Hematopoietic multipotent progenitor cell treated with erythropoietin and hydrocortisone succinate and interleukin-3 and kit ligand, for 6 days (in vitro differentiated cells): ENCODE measurements at regions not wholly inside any gene's neighbourhood (a gene's known extent, or its start where the extent isn't known, plus 50 kb on each side); places are given as distances from the start of the nearest gene placed in this dataset.
A peak's percentile ranks its signal among the peaks of the same experiment; 100 is the strongest.
"Not testable (repeated sequence)": the region's sequence is repeated elsewhere in the genome, so short reads cannot be mapped to it uniquely, and the experiment has no call there.

ENCODE experiments used
- DNase-seq: peaks from one replicate; pipeline ENCODE4 v3.0.0-alpha.2; 2015

DNA sequence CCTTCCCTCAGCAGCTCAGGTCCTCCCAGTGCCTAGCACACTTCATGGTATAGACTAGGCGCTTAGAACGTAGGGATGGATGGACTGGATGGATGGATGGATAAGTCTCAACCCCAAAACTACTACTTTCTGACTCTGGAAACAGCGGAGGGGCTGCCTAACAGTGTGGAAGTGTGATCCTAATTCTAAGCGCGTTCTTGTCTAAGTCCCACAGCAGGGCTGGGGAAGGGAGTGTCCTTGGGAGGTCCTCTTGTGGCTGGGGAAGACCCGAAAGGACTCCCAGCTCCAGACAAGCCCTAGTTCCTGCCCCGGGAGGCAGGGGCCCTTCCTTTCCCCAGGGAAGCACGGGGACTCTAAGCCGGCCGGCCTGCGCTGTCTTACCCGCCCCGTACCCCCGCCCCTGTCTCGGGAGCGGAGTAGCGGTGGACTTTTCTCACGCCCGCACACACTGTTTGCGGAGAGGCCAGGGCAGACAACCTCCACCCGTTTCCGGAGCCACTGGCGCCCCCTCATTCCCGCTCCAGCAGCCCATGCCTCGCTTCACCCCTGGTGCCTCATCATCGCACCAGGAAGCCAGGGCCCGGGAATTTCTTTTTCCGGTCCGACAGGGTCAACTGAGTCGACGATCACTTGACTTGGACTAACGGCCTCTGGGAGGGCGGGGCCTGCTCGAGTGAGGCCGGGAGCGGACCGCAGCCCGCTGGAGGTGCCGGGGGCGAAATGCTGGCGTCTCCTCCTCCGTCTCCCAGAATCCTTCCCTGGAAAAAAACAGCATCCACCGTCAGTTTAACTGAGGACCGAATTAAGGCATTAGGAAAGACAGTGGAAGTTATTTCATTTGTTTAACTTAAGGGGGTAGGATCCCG, 133.3 kb downstream of the TBC1D2B start:
- peak; percentile 92 for DNase-seq

DNA sequence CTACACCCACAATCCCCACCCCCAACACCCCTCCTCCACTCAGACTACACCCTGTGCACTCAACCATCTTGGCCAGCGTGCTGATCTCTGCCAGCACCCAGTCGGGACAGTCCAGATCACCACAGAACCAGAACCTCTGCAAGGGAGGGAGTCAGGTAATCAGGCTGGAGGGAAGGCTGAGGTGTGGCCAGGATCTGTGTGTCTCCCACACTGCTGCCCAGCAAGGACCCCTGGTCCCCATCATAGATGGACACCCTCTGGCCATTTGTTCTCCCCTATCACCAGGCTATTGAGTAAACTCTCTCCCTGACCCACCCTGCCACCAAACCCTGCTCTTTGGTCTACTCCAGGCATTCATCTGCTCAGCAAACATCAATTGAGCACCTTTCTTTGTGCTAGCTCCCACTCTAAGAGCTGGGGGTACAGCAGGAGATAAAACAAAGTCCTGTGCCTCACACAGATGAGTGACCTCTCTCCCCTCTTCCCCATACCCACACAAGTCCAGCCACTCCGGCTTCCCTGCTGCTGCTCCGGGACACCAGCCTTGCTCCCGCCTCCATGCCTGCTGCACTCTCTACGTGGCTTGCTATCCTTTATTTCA, 134.8 kb downstream of the TBC1D2B start:
- no peak for DNase-seq

DNA sequence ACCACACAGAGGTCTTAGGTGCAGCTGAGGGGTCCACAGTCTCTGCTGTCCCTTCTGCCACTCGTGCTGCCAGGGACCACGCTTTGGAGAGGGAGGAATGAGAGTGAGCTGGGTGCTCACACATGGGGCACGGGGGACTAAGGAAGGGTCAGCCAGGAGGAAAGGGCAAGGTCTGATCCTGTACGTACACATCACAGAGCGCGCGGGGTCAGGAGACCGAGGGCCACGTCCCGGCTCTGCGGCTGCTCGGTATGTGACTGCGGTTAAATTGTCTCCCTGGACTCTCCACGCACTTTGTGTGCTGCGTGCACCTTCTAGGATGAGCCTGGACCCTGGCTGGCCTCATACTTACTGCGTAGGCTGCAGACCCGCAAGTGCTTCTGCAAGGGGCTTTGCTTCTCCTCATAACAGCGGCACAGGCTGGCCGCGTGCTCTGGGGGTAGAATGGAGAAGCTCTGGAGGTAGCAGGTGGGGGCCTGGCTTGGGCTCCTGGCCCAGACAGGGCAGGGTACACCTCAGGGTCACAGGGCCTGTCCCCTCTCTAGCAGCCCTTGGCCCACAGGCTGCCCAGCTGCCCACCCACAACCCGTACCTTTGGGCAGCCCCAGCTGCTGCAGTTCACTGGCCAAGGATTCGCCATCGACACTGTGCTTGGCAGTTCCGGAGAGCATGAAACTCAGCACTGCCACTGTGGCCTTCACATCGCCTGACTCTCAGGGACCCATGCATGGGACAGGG, 136.3 kb downstream of the TBC1D2B start:
- not testable (repeated sequence) for DNase-seq

DNA sequence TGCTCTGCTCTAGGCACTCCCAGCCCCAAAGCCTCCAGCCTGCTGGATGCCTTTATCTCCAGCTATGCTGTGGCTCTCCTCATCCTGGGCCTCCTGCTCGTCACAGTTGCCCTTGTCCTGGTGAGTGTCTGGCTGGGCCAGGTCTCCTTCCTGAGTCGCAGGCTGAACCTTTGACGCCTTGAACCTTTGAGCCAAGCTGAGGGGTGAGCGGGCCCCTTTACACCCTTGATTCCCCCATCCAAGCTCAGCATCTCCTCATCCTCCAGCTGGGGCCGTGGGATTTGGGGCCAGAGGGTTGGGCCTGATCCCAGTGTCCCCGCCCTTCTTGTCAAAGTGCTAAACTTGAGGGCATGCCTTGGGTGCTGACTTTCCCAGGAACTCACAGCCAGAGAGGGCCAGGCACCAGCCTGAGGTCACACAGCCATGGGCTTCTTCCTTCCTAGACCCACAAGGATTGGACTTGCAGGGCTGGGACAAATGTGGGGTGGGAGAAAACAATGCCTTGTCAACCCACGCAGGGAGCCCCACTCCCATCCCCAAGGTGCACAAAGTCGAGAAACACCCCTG, 137.0 kb downstream of the TBC1D2B start:
- DNase-seq = no peak

DNA sequence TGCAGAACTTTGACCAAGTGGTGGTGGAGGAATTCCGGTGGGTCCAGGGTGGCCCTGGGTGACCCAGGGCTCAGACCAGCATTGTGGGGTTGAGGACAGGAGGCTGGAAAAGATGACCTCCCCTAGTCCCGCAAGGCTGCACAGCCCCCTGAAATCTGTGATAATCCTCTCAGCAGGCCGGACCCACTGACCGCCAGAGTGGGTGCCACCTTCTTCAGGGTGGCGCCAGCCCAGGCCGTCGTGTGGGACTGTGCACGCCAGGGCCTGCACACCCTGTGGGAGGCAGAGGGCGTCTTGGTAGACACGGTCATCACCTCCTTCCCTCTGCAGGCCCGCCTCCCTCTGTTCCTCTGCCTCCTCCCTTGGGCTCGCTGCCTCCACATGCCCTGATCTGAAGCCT, 137.7 kb downstream of the TBC1D2B start:
- DNase-seq = no peak

DNA sequence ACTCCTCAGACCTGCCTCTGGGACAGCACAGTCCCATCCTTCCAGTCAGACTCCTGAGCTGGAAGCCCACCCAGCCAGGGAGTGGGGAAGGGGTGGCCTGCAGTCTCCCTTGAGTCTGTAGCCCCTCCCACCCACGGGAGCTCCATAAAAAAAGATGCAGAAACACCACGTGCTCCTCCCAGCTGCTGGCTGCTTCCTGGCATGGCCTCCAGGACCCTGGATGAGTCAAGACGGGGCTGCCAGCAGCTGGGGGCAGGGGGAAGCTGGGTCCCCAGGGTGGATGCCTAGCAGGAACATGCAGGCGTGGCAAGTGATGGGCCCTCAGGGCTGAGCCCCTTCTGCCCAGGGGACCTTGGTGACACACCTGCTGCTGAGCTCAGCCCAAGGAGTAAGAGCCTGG, 138.5 kb downstream of the TBC1D2B start:
- not testable (repeated sequence) for DNase-seq

DNA sequence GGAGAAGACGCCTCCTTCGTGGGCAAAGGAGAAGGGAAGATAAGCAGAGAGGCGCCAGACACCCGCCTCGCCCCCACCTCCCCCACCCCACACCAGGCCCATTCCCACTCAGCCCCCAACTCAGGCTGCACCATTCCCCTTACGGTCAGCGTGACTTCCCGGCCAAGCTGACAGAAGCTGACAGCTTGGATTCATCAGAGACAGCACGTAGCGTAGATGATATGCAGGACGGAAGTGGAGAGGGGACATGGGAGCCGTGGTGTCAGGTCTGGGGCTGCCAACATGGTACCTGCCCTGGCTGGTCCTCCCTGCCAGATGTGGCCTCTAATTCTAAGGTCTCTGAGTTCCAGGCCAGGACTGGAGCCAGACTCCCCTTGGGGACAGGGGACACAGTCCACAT, 139.0 kb downstream of the TBC1D2B start:
- not testable (repeated sequence) for DNase-seq

DNA sequence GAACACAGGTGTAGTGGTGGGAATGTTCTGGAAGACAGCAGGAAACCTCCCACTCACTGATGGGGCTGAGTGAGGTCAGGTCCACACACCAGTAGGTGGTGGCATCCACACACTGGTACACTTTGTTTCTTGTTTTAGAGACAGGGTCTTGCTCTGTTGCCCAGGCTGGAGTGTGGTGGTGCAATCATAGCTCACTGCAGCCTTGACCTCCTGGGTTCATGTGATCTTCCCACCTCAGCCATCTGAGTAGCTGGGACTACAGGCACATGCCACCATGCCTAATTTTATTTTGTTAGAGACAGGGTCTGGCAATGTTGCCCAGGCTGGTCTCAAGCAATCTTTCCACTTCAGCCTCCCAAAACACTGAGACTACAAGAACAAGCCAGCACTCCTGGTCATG, 140.9 kb downstream of the TBC1D2B start:
- not testable (repeated sequence) for DNase-seq

DNA sequence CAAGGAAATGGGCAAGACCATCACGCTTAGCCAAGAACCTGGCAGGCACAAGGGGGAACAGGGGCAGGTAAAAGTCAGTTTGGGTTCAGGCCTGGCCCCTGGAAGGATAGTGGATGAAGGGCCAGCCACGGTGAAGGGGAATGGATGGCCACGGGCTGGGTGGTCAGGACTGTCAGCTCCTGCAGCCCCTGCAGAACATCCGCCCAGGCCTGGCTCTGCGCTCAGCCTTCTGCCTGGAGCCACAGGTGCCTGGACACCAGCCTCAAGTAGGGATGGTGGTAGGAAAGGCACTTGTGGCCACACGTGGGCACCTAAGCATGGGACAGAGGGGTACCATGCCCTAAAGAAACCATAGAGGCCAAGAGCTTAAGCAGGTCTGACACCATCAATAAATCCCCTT, 143.0 kb downstream of the TBC1D2B start:
- DNase-seq = not testable (repeated sequence)

DNA sequence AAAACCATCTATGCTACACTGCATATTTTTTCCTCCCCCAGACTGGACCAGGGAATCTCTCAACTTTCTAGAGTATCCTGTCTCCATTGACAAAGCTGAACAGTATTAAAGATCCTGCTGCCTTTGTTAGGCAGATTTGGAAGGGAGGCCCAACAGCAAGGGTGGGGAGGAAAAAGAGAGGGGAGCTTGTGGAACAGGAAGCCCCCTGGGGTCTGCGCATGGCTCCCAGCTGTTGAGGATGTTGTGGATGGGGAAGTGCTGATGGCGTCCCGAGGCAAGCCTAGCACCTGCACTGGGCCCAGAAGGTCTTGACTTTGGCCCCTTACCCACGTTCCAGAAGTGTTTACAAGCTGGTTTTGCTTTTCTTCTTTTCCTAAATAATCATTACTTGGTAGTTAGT, 146.6 kb downstream of the TBC1D2B start:
- DNase-seq = not testable (repeated sequence)

DNA sequence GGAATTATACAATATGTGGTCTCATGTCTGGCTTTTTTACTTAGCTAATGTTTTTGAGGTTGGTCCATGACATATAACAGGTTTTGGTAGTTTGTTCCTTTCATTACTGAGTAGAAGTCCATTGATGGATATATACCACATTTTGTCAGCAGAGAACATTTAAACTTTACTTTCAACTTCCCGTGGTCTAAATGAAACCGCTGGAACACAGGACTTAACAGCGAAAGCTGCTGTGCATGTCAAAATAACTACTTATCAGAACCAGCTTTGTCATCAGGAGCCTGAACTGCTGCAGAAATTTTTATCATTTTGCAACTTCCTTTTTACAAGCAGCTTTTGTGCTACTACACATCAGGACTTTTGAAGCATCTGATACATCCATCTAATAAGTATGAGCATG, 147.0 kb downstream of the TBC1D2B start:
- DNase-seq = peak; percentile 49

DNA sequence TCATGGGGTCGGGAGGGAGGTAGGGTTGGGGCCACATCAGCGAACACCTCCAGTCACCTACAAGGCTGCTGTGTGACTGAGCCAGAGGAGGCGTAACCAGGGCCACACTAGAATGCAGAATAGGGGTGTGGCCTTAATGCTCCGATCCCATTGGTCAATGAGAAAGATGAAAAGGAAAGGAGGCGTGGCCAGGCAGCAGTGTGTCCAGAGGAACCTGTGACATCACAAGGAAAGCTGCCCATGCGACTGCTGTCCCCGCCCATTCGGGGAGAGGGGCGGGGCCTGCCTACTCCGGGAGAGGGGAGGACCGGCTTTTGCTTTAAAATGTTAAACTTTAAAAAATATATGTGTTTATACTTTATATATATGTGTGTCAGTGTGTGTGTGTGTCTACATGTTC, 150.7 kb downstream of the TBC1D2B start:
- peak; percentile 67 for DNase-seq

DNA sequence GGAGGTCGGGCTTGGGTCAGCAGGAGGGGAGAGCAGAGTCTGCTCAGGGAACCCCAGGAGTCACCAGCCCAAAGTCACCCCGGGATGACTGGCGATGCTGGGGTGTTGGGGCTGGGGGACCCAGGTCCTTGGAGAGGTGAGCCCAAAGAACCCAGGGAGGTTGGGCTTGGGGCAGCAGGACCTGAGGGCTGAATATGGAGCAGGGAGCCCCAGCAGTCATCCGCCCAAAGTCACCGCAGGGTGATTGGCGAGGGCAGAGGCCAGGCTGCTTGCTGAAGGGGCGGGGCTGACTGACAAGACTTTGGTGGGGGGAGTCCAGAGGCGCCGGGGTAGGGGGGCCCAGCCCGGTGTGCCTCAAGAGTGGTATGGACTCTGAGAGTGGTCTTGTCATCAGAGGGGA, 151.2 kb downstream of the TBC1D2B start:
- not testable (repeated sequence) for DNase-seq

DNA sequence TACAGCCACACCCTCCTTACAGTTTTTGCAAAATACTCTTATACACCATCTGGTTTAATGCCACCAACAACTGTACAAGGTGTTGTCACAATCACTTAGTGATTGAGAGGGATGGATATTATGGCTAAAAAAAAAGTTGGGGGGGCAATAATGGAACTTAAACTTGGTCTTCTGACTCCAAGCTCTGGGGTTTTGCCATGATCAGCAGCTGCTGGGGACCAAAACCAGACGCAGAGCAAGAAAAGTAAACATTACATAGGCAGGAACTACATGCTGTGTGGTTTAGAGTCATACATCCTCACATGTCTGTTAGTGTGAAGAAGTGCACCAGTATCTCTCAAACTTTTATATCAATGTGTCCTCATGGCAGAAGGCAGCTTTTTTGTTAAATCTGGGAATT, 152.4 kb downstream of the TBC1D2B start:
- not testable (repeated sequence) for DNase-seq

DNA sequence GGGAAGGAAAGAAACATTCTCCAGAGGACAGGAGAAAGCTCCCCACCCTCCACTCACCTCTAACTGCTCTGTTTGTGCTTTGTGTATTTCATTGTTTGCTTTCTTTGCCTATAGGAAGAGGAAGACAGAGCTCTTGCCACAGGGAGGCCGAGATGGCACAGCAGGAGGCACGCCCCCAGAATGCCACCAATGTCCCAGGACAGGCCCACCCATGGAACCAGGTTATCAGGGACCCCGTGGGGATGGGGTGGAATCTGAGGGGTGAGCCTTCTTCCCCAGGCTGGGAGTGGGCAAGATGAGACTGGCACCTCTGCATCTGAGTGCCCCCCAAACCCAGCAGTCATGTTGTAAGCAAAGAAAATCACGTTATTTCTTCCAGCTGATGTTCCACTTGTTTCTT, 155.8 kb downstream of the TBC1D2B start:
- DNase-seq = no peak

DNA sequence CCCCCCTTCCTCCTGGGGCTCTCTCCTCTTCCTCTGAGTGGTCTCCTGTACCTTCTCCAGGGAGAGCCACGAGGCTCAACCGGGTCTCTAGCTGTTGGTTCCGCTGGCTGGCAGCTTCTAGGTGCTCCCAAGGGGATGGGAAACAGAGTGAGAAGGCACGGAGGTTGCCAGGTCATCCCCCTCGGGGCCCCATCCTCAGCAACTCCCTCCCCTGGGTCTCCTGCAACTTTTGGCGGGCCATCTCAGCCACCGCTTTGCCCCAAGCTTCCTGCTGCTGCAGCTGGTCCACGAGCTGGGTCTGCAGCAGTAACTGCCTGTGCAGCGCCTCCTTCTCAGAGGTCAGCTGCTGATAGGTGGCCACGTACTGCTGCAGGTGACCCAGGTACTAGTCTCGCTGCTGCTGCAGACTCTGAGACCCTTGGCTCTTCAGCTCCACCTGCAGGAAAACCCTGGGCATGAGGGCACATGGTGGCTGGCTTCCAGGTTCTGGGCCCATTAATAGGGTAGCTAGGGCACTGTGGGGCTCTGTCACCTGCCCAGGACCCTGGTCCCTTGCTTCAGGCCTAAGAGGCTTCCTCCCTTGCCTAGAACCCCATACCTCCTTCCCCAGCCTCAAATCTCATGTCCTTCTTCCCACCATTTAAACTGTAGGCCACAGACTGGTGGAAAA, 160.4 kb downstream of the TBC1D2B start:
- not testable (repeated sequence) for DNase-seq

DNA sequence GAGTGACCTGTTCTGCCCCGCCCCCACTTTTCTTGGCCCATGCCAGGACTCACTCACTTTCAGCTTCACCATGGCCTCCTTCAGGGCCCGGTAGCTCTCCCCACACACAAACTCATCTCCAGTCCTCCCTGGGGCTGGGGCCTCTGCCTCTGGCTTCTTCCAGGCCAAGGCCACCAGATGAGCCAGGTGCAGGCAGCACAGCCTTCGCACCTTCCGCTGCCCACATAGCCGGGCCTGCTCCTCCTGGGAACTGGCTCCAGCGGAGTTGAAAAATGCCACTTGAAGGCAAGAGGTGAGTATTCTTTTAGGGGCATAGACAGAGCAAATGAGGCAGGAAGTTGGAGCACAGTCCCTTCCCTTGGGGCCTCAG, 161.6 kb downstream of the TBC1D2B start:
- DNase-seq = not testable (repeated sequence)

DNA sequence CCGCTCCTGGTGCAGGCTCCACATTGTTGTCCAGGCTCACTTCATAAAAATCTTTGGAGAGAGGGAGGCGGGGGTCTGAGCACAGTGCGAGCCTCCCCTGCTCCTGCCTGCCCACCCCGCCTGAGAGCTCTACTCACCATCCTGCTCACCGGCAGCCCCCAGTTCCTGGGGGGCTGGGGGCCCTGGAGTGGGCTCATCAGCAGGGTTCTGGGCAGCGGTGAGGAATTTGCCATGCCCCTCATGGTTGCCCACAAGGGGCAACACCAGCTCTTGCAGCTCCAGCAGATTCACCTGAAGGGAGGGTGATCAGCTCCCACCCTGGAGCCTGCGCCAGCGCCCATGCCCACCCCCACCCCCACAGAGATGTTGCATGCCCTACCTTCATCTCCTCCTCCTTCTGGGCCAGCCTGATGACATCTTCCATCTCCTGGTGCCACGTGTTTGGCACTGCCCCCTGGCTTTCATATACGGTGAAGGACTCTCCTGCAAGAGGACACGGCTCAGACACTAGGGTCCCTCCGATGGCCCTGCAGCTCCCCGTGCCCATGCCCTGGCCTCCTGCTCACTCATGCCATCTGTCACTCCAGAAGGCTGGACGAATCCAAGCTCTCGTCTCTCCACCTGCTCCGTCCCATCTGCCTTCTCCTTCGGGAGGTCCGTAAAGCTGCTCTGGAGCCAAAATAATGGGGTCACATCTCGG, 162.1 kb downstream of the TBC1D2B start:
- no peak for DNase-seq

DNA sequence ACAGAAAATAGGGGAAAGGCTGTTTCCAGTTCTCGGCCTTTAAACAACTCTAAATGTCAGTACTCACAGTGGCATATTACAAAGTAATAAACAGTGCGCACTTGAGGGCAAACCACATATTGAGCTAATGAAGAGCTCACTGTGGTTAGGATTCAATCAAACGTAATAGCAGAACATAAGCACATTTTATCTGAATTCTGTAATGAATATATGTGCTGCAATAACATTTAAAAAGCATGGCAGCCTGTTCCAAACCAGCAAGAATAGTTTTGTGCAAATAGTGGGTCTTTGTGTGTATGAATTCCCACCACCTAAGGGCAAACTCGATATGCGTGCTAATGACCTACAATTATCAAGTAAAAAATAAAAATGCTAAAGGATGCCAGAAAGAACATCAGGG, 163.0 kb downstream of the TBC1D2B start:
- not testable (repeated sequence) for DNase-seq

DNA sequence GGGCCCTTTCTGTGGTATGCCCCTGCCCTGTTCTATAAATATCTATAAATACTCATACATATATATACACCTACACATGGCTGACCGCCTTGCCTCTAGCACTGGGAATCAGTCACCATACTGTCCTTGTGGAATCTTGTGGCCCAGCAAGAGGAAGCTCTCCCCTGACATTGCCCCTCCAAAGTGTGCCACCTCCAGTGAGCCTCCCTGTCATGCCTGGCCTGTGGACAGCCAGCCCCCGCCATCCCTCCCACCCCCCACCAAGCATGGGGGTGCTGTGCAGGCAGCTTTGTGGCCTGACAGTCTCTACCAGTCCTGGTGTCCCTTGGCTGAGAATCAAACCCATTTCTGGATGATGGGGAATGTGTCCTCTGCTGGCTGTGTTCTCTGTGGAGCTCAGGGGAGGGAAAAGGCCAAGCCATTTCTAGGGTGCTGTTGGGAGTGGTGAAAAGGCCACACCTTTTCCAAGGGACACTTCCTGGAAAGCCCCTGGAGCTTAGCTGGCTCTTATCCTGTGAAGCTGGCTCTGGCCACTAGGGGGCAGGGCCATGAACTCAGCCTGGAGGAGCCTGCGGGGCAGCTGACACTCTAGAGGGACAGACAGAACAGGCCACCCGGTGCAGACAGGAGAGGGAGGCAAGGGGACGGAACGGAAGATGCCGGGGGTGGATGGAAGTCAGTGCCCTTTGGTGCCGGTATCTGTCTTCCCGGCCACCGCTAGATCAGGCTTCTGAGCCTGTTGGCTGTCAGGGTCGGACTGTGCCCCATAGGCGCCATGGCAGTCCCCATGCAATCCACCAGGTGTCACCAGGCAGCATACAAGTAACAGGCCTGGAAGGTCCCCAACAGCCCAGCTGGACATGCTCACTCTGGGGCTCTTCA, 167.2 kb downstream of the TBC1D2B start:
- DNase-seq = peak; percentile 91
